ENCODE measurements at regions not wholly inside any gene's neighbourhood (a gene's known extent, or its start where the extent isn't known, plus 50 kb on each side); places are given as distances from the start of the nearest gene placed in this dataset.
"Not testable (repeated sequence)": the region's sequence is repeated elsewhere in the genome, so short reads cannot be mapped to it uniquely, and the experiment has no call there.

- Mint-ChIP-seq H3K27ac (no peak overlapping the region), H3K4me1 (ENCODE audit: low read depth) (peaks cover 21% of the 10 kb centered on the region), H3K27me3 (no peaks in the 10 kb centered on the region), H3K9me3 (ENCODE audit: low read depth) (no peaks in the 10 kb centered on the region), H3K4me3 (ENCODE audit: low read depth) (no peak overlapping the region), H3K36me3 (ENCODE audit: insufficient read depth) (no peaks in the 10 kb centered on the region)
- no peak for TF ChIP-seq CTCF (IDR thresholded peaks at IDR 0.05; ENCODE audit: unreplicated experiment)
- no peak for DNase-seq (ENCODE audit: low spot score, unreplicated experiment)
These were observed 250.3 kb downstream of the ENC1 start for GRCh38 chr5:74390306-74390637.

- TF ChIP-seq CTCF (IDR thresholded peaks at IDR 0.05; ENCODE audit: unreplicated experiment) = no peak
- H3K27ac Mint-ChIP-seq = no peak overlapping the region
- no peaks in the 10 kb centered on the region for H3K36me3 Mint-ChIP-seq (ENCODE audit: insufficient read depth)
- no peak overlapping the region for H3K4me3 Mint-ChIP-seq (ENCODE audit: low read depth)
- peaks cover 16% of the 10 kb centered on the region for H3K4me1 Mint-ChIP-seq (ENCODE audit: low read depth)
- H3K9me3 Mint-ChIP-seq (ENCODE audit: low read depth) = no peaks in the 10 kb centered on the region
- no peaks in the 10 kb centered on the region for H3K27me3 Mint-ChIP-seq
- no peak for DNase-seq (ENCODE audit: low spot score, unreplicated experiment)
These were observed 250.8 kb downstream of the ENC1 start for GRCh38 chr5:74389531-74390305.

- H3K27ac Mint-ChIP-seq; DNase-seq (ENCODE audit: low spot score, unreplicated experiment); H3K4me3 Mint-ChIP-seq (ENCODE audit: low read depth); H3K9me3 Mint-ChIP-seq (ENCODE audit: low read depth); H3K36me3 Mint-ChIP-seq (ENCODE audit: insufficient read depth); H3K27me3 Mint-ChIP-seq: not testable (repeated sequence)
- peaks cover 12% of the 10 kb centered on the region for H3K4me1 Mint-ChIP-seq (ENCODE audit: low read depth)
These were observed 252.1 kb downstream of the ENC1 start for GRCh38 chr5:74388411-74388810.

- Mint-ChIP-seq H3K27me3 (no peaks in the 10 kb centered on the region), H3K36me3 (ENCODE audit: insufficient read depth) (no peaks in the 10 kb centered on the region), H3K4me1 (ENCODE audit: low read depth) (peaks cover 4% of the 10 kb centered on the region), H3K9me3 (ENCODE audit: low read depth) (no peaks in the 10 kb centered on the region), H3K27ac (no peak overlapping the region), H3K4me3 (ENCODE audit: low read depth) (no peak overlapping the region)
- no peak for TF ChIP-seq CTCF (IDR thresholded peaks at IDR 0.05; ENCODE audit: unreplicated experiment)
- DNase-seq (ENCODE audit: low spot score, unreplicated experiment) = no peak
These were observed 253.8 kb downstream of the ENC1 start for GRCh38 chr5:74386571-74387334.

- no peaks in the 10 kb centered on the region for H3K36me3 Mint-ChIP-seq (ENCODE audit: insufficient read depth)
- no peak overlapping the region for H3K27ac Mint-ChIP-seq
- H3K9me3 Mint-ChIP-seq (ENCODE audit: low read depth) = no peaks in the 10 kb centered on the region
- TF ChIP-seq CTCF (IDR thresholded peaks at IDR 0.05; ENCODE audit: unreplicated experiment) = no peak
- peaks cover 3% of the 10 kb centered on the region for H3K4me1 Mint-ChIP-seq (ENCODE audit: low read depth)
- DNase-seq (ENCODE audit: low spot score, unreplicated experiment) = no peak
- no peak overlapping the region for H3K4me3 Mint-ChIP-seq (ENCODE audit: low read depth)
- H3K27me3 Mint-ChIP-seq = no peaks in the 10 kb centered on the region
These were observed 255.7 kb downstream of the ENC1 start for GRCh38 chr5:74384851-74385250.
